ENCODE measurements at regions not wholly inside any gene's neighbourhood (a gene's known extent, or its start where the extent isn't known, plus 50 kb on each side); places are given as distances from the start of the nearest gene placed in this dataset.

DNA sequence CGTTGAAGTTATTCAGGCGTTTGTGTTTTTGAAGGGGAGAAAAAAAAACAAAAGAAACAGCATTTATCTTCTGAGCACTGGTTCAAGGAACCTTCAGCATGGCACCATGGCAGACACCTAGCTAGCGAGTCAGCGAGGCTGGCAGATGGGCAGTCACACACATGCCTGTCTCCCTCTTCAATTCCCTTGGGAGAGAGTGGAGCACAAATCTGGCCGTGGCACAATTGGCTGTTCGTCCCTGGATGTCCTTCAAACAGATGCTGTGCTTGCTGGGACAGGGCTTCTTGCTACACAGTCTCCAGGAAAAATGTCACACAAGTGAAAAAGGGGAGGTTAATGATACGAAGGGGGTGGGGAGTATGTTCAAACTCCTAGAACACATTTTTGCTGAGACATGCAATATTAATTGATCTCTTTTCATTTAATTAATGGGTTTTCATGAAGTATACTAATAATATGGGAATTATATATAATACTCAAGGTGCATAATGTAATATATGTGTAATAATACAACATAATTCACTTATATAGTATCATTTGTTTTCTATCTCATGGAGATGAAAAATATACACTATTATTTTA lies 1674.5 kb upstream of the SLC10A2 start:
- no peak overlapping the region for H3K4me3 ChIP-seq (ENCODE audit: low read length)
- H3K27me3 ChIP-seq (ENCODE audit: low read depth, low read length) = no peaks in the 10 kb centered on the region
- H3K9me3 ChIP-seq (ENCODE audit: insufficient read depth, low read length) = no peaks in the 10 kb centered on the region
- no peaks in the 10 kb centered on the region for H3K4me1 ChIP-seq (ENCODE audit: low read length)
- no peak overlapping the region for H3K27ac ChIP-seq (ENCODE audit: low read length)
- H3K79me2 ChIP-seq (ENCODE audit: low read length) = no peaks in the 10 kb centered on the region
- TF ChIP-seq, protein P1, sequence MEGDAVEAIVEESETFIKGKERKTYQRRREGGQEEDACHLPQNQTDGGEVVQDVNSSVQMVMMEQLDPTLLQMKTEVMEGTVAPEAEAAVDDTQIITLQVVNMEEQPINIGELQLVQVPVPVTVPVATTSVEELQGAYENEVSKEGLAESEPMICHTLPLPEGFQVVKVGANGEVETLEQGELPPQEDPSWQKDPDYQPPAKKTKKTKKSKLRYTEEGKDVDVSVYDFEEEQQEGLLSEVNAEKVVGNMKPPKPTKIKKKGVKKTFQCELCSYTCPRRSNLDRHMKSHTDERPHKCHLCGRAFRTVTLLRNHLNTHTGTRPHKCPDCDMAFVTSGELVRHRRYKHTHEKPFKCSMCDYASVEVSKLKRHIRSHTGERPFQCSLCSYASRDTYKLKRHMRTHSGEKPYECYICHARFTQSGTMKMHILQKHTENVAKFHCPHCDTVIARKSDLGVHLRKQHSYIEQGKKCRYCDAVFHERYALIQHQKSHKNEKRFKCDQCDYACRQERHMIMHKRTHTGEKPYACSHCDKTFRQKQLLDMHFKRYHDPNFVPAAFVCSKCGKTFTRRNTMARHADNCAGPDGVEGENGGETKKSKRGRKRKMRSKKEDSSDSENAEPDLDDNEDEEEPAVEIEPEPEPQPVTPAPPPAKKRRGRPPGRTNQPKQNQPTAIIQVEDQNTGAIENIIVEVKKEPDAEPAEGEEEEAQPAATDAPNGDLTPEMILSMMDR (IDR thresholded peaks at IDR 0.05; ENCODE audit: low read depth, low read length) = no peak
- TF ChIP-seq EZH2phosphoT487 (IDR thresholded peaks at IDR 0.05; ENCODE audit: low read depth) = no peak
- H2AFZ ChIP-seq (ENCODE audit: low read depth, low read length) = 0 out of 2 replicates have a peak overlapping the region, but pooled peaks have one; percentile 41
- H3K4me2 ChIP-seq (ENCODE audit: low read length) = no peak overlapping the region
- H3K9ac ChIP-seq (ENCODE audit: low read length) = no peak overlapping the region
- no peaks in the 10 kb centered on the region for H4K20me1 ChIP-seq (ENCODE audit: insufficient read depth, low read length)
- no peaks in the 10 kb centered on the region for H3K36me3 ChIP-seq (replicated peaks; ENCODE audit: low read depth, low read length)

DNA sequence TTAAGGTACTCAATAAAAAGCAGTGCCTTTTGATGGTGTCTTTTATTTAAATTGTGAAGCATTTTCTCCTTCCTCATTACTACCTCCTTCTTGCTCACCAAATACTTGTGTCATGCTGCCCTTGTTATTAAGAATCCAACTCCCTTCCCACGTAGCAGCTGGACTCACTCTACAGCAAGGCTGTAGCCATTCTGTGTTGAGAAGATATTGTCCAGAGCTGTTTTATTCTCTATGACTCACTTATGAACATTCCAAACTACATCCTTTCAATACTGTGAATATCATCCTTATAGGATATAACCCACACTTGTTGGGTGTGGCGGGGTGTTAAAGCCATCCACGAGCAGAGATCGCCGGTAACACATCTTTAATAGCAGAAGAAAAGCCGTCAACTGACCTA lies 1671.5 kb upstream of the SLC10A2 start:
- Histone ChIP-seq H3K4me3 (ENCODE audit: low read length) (no peak overlapping the region), H3K9me3 (ENCODE audit: insufficient read depth, low read length) (no peaks in the 10 kb centered on the region), H4K20me1 (ENCODE audit: insufficient read depth, low read length) (no peaks in the 10 kb centered on the region), H3K27me3 (ENCODE audit: low read depth, low read length) (no peaks in the 10 kb centered on the region), H2AFZ (ENCODE audit: low read depth, low read length) (no peak overlapping the region), H3K4me1 (ENCODE audit: low read length) (no peaks in the 10 kb centered on the region), H3K4me2 (ENCODE audit: low read length) (no peak overlapping the region), H3K27ac (ENCODE audit: low read length) (no peak overlapping the region), H3K79me2 (ENCODE audit: low read length) (no peaks in the 10 kb centered on the region), H3K9ac (ENCODE audit: low read length) (no peak overlapping the region), H3K36me3 (replicated peaks; ENCODE audit: low read depth, low read length) (no peaks in the 10 kb centered on the region)
- no peak for TF ChIP-seq EZH2phosphoT487 (IDR thresholded peaks at IDR 0.05; ENCODE audit: low read depth)
- TF ChIP-seq, protein P1 (IDR thresholded peaks at IDR 0.05; ENCODE audit: low read depth, low read length) = no peak

DNA sequence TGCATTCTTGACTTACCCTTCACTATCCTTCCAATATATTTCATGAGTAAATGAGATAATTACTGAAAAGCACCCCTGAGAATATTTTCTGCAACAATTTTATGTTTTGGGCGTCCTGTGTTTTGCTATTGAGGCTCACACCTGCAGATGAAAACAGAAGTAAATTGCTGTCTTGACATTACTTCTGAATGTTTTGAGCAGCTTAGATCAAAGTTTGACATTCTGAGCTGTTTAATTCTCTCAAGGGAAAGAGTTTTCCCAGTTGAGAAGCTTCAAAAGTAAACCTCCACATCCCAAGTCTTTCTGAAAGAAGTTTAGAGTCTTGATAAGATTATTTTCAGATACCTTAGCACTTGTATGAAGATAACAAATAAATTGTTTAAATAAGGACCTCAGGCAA lies 1667.2 kb upstream of the SLC10A2 start:
- no peak overlapping the region for H3K27ac ChIP-seq (ENCODE audit: low read length)
- no peaks in the 10 kb centered on the region for H3K79me2 ChIP-seq (ENCODE audit: low read length)
- no peak overlapping the region for H3K4me2 ChIP-seq (ENCODE audit: low read length)
- no peak overlapping the region for H3K4me3 ChIP-seq (ENCODE audit: low read length)
- no peaks in the 10 kb centered on the region for H4K20me1 ChIP-seq (ENCODE audit: insufficient read depth, low read length)
- H3K9ac ChIP-seq (ENCODE audit: low read length) = no peak overlapping the region
- no peaks in the 10 kb centered on the region for H3K4me1 ChIP-seq (ENCODE audit: low read length)
- TF ChIP-seq, protein P1 (IDR thresholded peaks at IDR 0.05; ENCODE audit: low read depth, low read length) = no peak
- TF ChIP-seq EZH2phosphoT487 (IDR thresholded peaks at IDR 0.05; ENCODE audit: low read depth) = no peak
- H3K36me3 ChIP-seq (replicated peaks; ENCODE audit: low read depth, low read length) = no peaks in the 10 kb centered on the region
- H3K9me3 ChIP-seq (ENCODE audit: insufficient read depth, low read length) = no peaks in the 10 kb centered on the region
- no peaks in the 10 kb centered on the region for H3K27me3 ChIP-seq (ENCODE audit: low read depth, low read length)
- no peak overlapping the region for H2AFZ ChIP-seq (ENCODE audit: low read depth, low read length)

DNA sequence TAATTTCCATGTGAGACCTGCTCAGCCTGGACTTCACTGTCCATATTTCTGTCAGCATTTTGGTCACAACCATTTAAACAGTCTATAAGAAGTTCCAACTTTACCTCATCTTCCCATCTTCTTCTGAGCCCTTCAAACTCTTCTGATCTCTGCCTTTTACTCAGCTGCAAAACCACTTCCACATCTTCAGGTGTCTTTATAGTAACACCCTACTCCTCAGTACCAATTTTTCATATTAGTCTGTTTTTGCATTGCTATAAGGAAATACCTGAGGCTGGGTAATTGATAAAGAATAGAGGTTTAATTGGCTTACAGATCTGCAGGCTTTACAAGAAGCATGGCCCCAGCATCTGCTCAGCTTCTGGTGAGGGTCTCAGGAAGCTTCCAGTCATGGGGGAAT lies 1648.9 kb upstream of the SLC10A2 start:
- H3K4me1 ChIP-seq (ENCODE audit: low read length) = no peaks in the 10 kb centered on the region
- H3K36me3 ChIP-seq (replicated peaks; ENCODE audit: low read depth, low read length) = no peaks in the 10 kb centered on the region
- H3K9me3 ChIP-seq (ENCODE audit: insufficient read depth, low read length) = no peaks in the 10 kb centered on the region; the same call in 1 of the 2 replicates
- H3K27me3 ChIP-seq (ENCODE audit: low read depth, low read length) = no peaks in the 10 kb centered on the region
- no peak overlapping the region for H3K4me3 ChIP-seq (ENCODE audit: low read length)
- no peaks in the 10 kb centered on the region for H4K20me1 ChIP-seq (ENCODE audit: insufficient read depth, low read length)
- no peaks in the 10 kb centered on the region for H3K79me2 ChIP-seq (ENCODE audit: low read length)
- no peak for TF ChIP-seq EZH2phosphoT487 (IDR thresholded peaks at IDR 0.05; ENCODE audit: low read depth)
- TF ChIP-seq, protein P1 (IDR thresholded peaks at IDR 0.05; ENCODE audit: low read depth, low read length) = no peak
- H3K4me2 ChIP-seq (ENCODE audit: low read length) = no peak overlapping the region
- H2AFZ ChIP-seq (ENCODE audit: low read depth, low read length) = no peak overlapping the region
- H3K27ac ChIP-seq (ENCODE audit: low read length) = no peak overlapping the region
- no peak overlapping the region for H3K9ac ChIP-seq (ENCODE audit: low read length)

All from OCI-LY3 (cell line).